Brain pericyte (primary cell): ENCODE measurements at regions not wholly inside any gene's neighbourhood (a gene's known extent, or its start where the extent isn't known, plus 50 kb on each side); places are given as distances from the start of the nearest gene placed in this dataset.

Experiments used
- DNase-seq: peaks from one replicate; pipeline ENCODE4 v3.0.0-alpha.2; 2012; ENCODE audit warnings: low read depth, low spot score

GRCh38 chrX:121102101-121102500, 54.7 kb downstream of the GLUD2 start:
- no peak for DNase-seq

GRCh38 chrX:121103381-121103780, 56.0 kb downstream of the GLUD2 start:
- DNase-seq = no peak

- DNase-seq = no peak
Observed at GRCh38 chrX:121106484-121107235, 59.2 kb downstream of the GLUD2 start.

- DNase-seq = no peak
Observed at GRCh38 chrX:121109986-121110385, 62.6 kb downstream of the GLUD2 start.

GRCh38 chrX:121110536-121110935, 63.1 kb downstream of the GLUD2 start:
- no peak for DNase-seq

- no peak for DNase-seq
Observed at GRCh38 chrX:121114691-121115090, 67.3 kb downstream of the GLUD2 start.

- no peak for DNase-seq
Observed at GRCh38 chrX:121120690-121121605, 73.5 kb downstream of the GLUD2 start.

GRCh38 chrX:121122332-121122731, 74.9 kb downstream of the GLUD2 start:
- DNase-seq = no peak

- DNase-seq = no peak
Observed at GRCh38 chrX:121128925-121129877, 81.8 kb downstream of the GLUD2 start.

- no peak for DNase-seq
Observed at GRCh38 chrX:121132675-121133074, 85.3 kb downstream of the GLUD2 start.

- no peak for DNase-seq
Observed at GRCh38 chrX:121135488-121136207, 88.2 kb downstream of the GLUD2 start.

GRCh38 chrX:121146059-121146628, 98.7 kb downstream of the GLUD2 start:
- no peak for DNase-seq

- no peak for DNase-seq
Observed at GRCh38 chrX:121150217-121150616, 102.8 kb downstream of the GLUD2 start.

GRCh38 chrX:121151293-121151692, 103.9 kb downstream of the GLUD2 start:
- no peak for DNase-seq

- DNase-seq = no peak
Observed at GRCh38 chrX:121154858-121155404, 107.5 kb downstream of the GLUD2 start.

GRCh38 chrX:121160987-121161386, 113.6 kb downstream of the GLUD2 start:
- no peak for DNase-seq

- DNase-seq = no peak
Observed at GRCh38 chrX:121161501-121161933, 114.1 kb downstream of the GLUD2 start.

GRCh38 chrX:121163443-121163842, 116.0 kb downstream of the GLUD2 start:
- DNase-seq = no peak

GRCh38 chrX:121165930-121166359, 118.5 kb downstream of the GLUD2 start:
- DNase-seq = no peak
